ENCODE measurements at regions not wholly inside any gene's neighbourhood (a gene's known extent, or its start where the extent isn't known, plus 50 kb on each side); places are given as distances from the start of the nearest gene placed in this dataset.
"Not testable (repeated sequence)": the region's sequence is repeated elsewhere in the genome, so short reads cannot be mapped to it uniquely, and the experiment has no call there.

GRCh38 chr5:169522851-169523250, 60.7 kb upstream of the SPDL1 start:
- Mint-ChIP-seq H3K9me3 (ENCODE audit: unreplicated experiment) (peaks cover 10% of the 10 kb centered on the region), H3K4me1 (ENCODE audit: low read depth, unreplicated experiment) (no peaks in the 10 kb centered on the region), H3K4me3 (ENCODE audit: unreplicated experiment) (no peak overlapping the region), H3K27ac (ENCODE audit: unreplicated experiment) (no peak overlapping the region), H3K27me3 (ENCODE audit: insufficient read depth, unreplicated experiment) (no peaks in the 10 kb centered on the region), H3K36me3 (ENCODE audit: insufficient read depth, unreplicated experiment) (no peaks in the 10 kb centered on the region)
- no peak for DNase-seq
- no peak overlapping the region for H3K4me3 ChIP-seq (ENCODE audit: low read depth, low read length)
- no peaks in the 10 kb centered on the region for H3K9me3 ChIP-seq
- intact Hi-C loops (cut with micrococcal nuclease; ENCODE audit: unreplicated experiment): no loop called here
- TF ChIP-seq CTCF (IDR thresholded peaks at IDR 0.05; ENCODE audit: insufficient read depth in 1 of 2, low read depth in 1 of 2, low read length in 1 of 2, severe bottlenecking in 1 of 2, unreplicated experiment in 1 of 2): no peak
- H3K27me3 ChIP-seq (replicated peaks; ENCODE audit: control insufficient read depth, insufficient read depth, low read length): no peaks in the 10 kb centered on the region
- CTCF ChIA-PET: no interaction called here
- peaks cover 7% of the 10 kb centered on the region; the same call in 1 of the 2 replicates for H3K4me1 ChIP-seq
- BruUV-seq (replicated peaks): no TSS peak
- H3K36me3 ChIP-seq (ENCODE audit: control insufficient read depth, insufficient read depth, low read length): no peaks in the 10 kb centered on the region
- POLR2A ChIA-PET: no interaction called here

- no TSS peak for BruUV-seq (replicated peaks)
- Mint-ChIP-seq H3K4me1 (ENCODE audit: low read depth, unreplicated experiment) (no peaks in the 10 kb centered on the region), H3K9me3 (ENCODE audit: unreplicated experiment) (peaks cover under 1% of the 10 kb centered on the region), H3K4me3 (ENCODE audit: unreplicated experiment) (no peak overlapping the region), H3K27ac (ENCODE audit: unreplicated experiment) (no peak overlapping the region), H3K27me3 (ENCODE audit: insufficient read depth, unreplicated experiment) (no peaks in the 10 kb centered on the region), H3K36me3 (ENCODE audit: insufficient read depth, unreplicated experiment) (no peaks in the 10 kb centered on the region)
- ChIA-PET POLR2A (no interaction called here), CTCF (no interaction called here)
- Histone ChIP-seq H3K27me3 (replicated peaks; ENCODE audit: control insufficient read depth, insufficient read depth, low read length) (no peaks in the 10 kb centered on the region), H3K4me1 (peaks cover 7% of the 10 kb centered on the region; the same call in 1 of the 2 replicates), H3K36me3 (ENCODE audit: control insufficient read depth, insufficient read depth, low read length) (no peaks in the 10 kb centered on the region), H3K4me3 (ENCODE audit: low read depth, low read length) (no peak overlapping the region), H3K9me3 (no peaks in the 10 kb centered on the region)
- DNase-seq: no peak
- TF ChIP-seq CTCF (IDR thresholded peaks at IDR 0.05; ENCODE audit: insufficient read depth in 1 of 2, low read depth in 1 of 2, low read length in 1 of 2, severe bottlenecking in 1 of 2, unreplicated experiment in 1 of 2): no peak
- intact Hi-C loops (cut with micrococcal nuclease; ENCODE audit: unreplicated experiment): no loop called here
These were observed 62.1 kb upstream of the SPDL1 start for GRCh38 chr5:169521366-169521983.

GRCh38 chr5:169519358-169519757, 64.2 kb upstream of the SPDL1 start:
- intact Hi-C loops (cut with micrococcal nuclease; ENCODE audit: unreplicated experiment): loop anchor here (10.0 kb wide), 1 partner anchor 165 kb away; no protein-coding TSS in a partner anchor
- ChIA-PET POLR2A (no interaction called here), CTCF (no interaction called here)
- H3K36me3 Mint-ChIP-seq (ENCODE audit: insufficient read depth, unreplicated experiment): no peaks in the 10 kb centered on the region
- no peaks in the 10 kb centered on the region for H3K9me3 Mint-ChIP-seq (ENCODE audit: unreplicated experiment)
- H3K9me3 ChIP-seq: no peaks in the 10 kb centered on the region
- H3K27me3 Mint-ChIP-seq (ENCODE audit: insufficient read depth, unreplicated experiment): no peaks in the 10 kb centered on the region
- H3K27me3 ChIP-seq (replicated peaks; ENCODE audit: control insufficient read depth, insufficient read depth, low read length): no peaks in the 10 kb centered on the region
- no TSS peak for BruUV-seq (replicated peaks)
- no peak overlapping the region for H3K4me3 ChIP-seq (ENCODE audit: low read depth, low read length)
- no peaks in the 10 kb centered on the region for H3K4me1 ChIP-seq
- H3K36me3 ChIP-seq (ENCODE audit: control insufficient read depth, insufficient read depth, low read length): no peaks in the 10 kb centered on the region
- no peak for DNase-seq
- no peak overlapping the region for H3K27ac Mint-ChIP-seq (ENCODE audit: unreplicated experiment)
- H3K4me1 Mint-ChIP-seq (ENCODE audit: low read depth, unreplicated experiment): no peaks in the 10 kb centered on the region
- no peak overlapping the region for H3K4me3 Mint-ChIP-seq (ENCODE audit: unreplicated experiment)
- no peak for TF ChIP-seq CTCF (IDR thresholded peaks at IDR 0.05; ENCODE audit: insufficient read depth in 1 of 2, low read depth in 1 of 2, low read length in 1 of 2, severe bottlenecking in 1 of 2, unreplicated experiment in 1 of 2)

- POLR2A ChIA-PET; H3K27me3 ChIP-seq (replicated peaks; ENCODE audit: control insufficient read depth, insufficient read depth, low read length); H3K27ac Mint-ChIP-seq (ENCODE audit: unreplicated experiment); H3K4me3 ChIP-seq (ENCODE audit: low read depth, low read length); CTCF ChIA-PET; H3K36me3 Mint-ChIP-seq (ENCODE audit: insufficient read depth, unreplicated experiment); H3K9me3 ChIP-seq; BruUV-seq (replicated peaks); H3K4me1 ChIP-seq; DNase-seq; H3K4me3 Mint-ChIP-seq (ENCODE audit: unreplicated experiment); H3K36me3 ChIP-seq (ENCODE audit: control insufficient read depth, insufficient read depth, low read length); H3K9me3 Mint-ChIP-seq (ENCODE audit: unreplicated experiment); H3K27me3 Mint-ChIP-seq (ENCODE audit: insufficient read depth, unreplicated experiment); H3K4me1 Mint-ChIP-seq (ENCODE audit: low read depth, unreplicated experiment): not testable (repeated sequence)
- intact Hi-C loops (cut with micrococcal nuclease; ENCODE audit: unreplicated experiment): loop anchor here (10.0 kb wide), 1 partner anchor 164 kb away; no protein-coding TSS in a partner anchor
These were observed 64.8 kb upstream of the SPDL1 start for GRCh38 chr5:169518779-169519178.

All from Caco-2 (cell line).